ENCODE measurements at regions not wholly inside any gene's neighbourhood (a gene's known extent, or its start where the extent isn't known, plus 50 kb on each side); places are given as distances from the start of the nearest gene placed in this dataset.
"Not testable (repeated sequence)": the region's sequence is repeated elsewhere in the genome, so short reads cannot be mapped to it uniquely, and the experiment has no call there.

DNA sequence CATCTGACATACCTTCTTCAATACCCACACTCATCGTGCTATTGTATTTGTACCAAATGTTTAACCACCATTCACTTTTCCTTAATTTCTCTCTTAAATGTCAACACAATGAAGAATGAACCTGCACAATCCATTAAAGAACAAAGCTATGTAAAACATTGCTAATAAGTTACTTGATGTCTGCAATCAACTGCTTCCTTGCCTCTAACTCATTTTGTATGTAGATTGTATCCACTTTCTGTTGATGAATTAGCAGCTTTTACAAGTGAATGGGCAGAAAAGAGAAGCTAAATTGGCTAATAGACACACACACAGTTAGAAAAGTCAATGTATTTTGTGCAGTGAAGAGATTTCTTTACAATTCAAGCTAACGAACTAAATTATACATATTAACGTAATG lies 212.5 kb upstream of the NDST3 start:
- DNase-seq, result no peak

DNA sequence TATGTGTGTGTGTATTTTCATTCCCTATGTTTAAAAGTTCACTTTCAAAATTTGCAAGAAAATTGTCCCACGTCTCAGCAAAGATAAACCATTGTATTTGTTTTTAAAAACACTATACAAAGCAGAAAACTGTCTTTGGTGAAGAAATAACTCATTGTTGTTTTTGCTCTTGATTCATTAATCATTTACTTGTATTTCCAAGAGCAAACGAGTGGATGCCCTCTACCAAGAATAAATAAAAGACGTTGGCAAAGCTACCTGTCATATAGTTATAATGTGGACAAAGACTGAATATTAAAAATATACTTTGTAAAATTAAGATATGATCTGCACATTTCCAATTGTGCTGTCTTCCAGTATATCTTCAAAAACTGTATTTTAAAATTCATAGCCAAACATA lies 210.9 kb upstream of the NDST3 start:
- DNase-seq, result no peak

DNA sequence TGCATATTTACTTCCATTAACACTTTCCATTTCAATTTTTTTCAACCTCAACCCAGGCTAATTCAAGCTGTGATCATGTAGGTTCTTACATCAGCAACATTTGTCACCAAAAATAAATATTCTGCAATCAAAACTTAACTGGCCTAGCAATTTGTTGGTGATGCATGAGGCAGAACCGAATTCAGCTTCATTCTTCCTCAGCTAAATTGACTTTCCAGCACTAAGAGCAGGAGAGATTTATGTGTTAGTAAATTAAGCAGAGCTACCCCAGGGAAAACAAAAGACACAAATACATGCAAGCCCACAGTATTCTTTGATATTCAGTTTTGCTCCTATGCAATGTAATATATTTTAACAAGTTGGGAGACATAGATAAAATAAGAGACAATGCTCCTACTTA lies 208.7 kb upstream of the NDST3 start:
- DNase-seq, result no peak

GRCh38 chr4:117831060-117831683 lies 203.1 kb upstream of the NDST3 start:
- peak; percentile 12 for DNase-seq

DNA sequence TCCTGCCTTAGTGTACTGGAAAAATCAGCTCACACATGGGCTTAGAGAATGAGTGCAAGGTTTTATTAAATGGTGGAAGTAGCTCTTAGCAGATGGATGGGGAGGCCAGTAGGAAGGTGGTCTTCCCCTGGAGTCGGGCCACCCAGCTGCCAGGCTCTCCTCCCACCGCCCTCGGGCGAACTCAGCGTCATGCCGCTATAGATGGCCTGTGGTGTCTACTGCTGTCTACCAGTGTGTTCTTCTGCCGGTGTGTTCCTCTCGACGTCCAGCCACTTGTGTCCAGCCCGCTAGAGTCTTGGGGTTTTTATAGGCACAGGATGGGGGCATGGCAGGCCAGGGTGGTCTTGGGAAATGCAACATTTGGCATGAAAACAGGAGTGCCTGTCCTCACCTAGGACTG lies 198.7 kb upstream of the NDST3 start:
- DNase-seq, result no peak

GRCh38 chr4:117844594-117844993 lies 189.7 kb upstream of the NDST3 start:
- no peak for DNase-seq

- no peak for DNase-seq
These were observed 189.0 kb upstream of the NDST3 start for GRCh38 chr4:117845270-117845669.

DNA sequence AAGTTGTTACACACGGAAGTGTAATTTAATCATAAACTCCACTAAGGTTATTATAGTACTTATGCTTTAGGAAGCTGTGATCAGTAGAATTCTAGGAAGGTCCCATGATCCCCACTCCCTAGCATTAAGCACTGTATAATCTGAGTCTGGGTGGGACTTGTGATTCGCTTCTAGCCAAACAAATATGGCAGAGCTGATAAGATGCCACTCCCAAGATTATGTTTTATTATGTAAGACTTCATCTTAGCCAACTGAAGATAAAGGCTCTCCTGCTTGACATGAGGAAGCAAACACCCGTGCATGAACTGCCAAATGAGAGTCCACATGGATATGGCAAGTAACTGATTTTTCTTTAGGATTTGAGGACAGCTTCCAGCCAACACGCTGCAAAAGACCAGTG lies 186.4 kb upstream of the NDST3 start:
- no peak for DNase-seq

- no peak for DNase-seq
These were observed 166.1 kb upstream of the NDST3 start for GRCh38 chr4:117868201-117868600.

GRCh38 chr4:117873779-117874178 lies 160.5 kb upstream of the NDST3 start:
- DNase-seq, result no peak

GRCh38 chr4:117874216-117874615 lies 160.1 kb upstream of the NDST3 start:
- DNase-seq, result no peak

- no peak for DNase-seq
These were observed 144.3 kb upstream of the NDST3 start for GRCh38 chr4:117889978-117890377.

- DNase-seq, result no peak
These were observed 141.1 kb upstream of the NDST3 start for GRCh38 chr4:117893207-117893606.

GRCh38 chr4:117898496-117898895 lies 135.8 kb upstream of the NDST3 start:
- DNase-seq, result peak; percentile 6

DNA sequence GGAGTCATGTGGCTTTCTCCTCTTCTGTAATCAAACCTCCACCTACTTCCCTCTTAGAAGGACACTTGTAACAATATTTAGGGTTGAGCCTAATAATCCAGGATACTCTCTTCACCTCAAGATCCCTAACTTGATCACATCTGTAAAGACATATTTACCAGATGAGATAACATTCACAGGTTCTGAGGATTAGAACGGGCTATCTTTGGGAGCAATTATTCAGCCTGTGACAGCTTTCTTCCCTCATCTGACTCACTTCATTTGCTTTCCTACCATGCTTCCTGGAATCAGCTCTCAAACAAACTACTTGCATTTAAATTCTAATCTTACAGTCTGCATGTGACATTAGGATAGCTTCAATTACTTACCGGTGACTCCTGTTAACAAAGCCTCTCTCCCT lies 133.5 kb upstream of the NDST3 start:
- no peak for DNase-seq

GRCh38 chr4:117907646-117908045 lies 126.6 kb upstream of the NDST3 start:
- DNase-seq, result no peak

DNA sequence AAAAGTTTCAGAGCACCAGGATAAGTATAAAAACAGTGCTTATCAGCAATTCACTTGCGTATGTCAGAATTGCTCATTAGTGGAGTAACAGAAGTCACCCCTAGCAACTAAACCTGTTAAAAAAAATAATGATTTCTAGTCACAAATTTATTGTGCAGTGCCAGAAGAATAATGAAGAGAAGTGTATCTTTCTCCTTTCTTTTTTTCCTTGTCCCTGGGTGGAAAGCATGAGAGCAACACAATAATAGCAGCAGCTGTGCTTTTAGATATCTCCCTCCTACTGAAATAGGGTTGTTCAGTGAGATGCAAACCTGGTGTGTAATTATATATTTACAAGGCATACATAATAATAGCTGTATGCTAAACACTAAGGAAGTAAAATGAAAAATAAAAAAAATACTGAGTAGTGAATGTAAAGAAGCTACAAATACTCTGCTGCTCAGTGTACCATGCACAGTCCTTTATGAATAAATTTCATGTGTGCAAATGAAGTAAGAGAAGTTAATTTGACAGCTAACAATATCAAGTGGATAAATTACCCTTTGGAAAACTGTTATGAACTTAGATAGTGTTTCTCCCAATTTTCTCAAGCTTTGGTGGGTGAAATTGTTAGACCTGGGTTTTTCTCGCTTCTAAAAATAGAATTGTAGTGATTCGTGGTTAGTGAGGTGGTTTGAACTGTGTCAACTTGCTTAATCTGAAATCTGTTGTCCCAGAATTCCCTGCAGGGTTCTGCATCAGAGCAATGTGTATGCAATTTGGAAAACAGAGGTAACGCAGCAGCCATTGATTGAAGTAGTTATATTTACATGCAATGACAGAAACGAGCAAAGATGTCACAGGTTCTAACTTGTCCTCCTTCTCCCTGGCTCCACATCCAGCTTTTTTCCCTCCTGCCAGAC lies 125.7 kb upstream of the NDST3 start:
- no peak for DNase-seq

DNA sequence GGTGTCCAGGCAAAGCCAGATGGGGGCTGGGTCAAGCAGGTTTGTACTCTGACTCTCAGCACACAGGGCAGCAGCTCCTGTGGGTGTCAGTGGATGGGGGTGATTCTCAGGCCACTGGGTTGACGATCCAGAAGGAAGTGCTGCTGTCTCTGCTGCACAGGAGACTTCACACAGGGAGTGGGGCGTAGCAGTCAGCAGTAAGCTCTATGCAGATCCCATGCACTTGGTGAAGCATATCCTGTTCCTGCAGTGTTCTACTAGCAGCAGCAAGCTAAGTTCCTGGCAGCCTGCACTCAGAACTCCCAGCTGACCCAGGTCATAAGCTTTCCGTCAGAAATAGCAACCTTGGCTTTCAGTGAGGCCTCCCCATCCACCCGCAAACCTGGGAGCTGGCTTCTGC lies 117.6 kb upstream of the NDST3 start:
- DNase-seq, result no peak

GRCh38 chr4:117922311-117922710 lies 112.0 kb upstream of the NDST3 start:
- not testable (repeated sequence) for DNase-seq

DNA sequence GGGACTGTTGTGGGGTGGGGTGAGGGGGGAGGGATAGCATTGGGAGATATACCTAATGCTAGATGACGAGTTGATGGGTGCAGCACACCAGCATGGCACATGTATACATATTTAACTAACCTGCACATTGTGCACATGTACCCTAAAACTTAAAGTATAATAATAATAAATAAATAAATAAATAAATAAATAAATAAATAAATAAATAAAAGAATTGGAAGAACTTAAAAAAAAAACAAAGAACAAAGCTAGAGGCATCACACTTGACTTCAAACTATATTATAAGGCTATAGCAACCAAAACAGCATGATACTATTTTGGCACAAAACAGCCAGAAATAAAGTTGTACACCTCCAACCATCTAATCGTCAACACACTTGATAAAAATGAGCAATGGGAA lies 106.5 kb upstream of the NDST3 start:
- DNase-seq, result not testable (repeated sequence)

DNA sequence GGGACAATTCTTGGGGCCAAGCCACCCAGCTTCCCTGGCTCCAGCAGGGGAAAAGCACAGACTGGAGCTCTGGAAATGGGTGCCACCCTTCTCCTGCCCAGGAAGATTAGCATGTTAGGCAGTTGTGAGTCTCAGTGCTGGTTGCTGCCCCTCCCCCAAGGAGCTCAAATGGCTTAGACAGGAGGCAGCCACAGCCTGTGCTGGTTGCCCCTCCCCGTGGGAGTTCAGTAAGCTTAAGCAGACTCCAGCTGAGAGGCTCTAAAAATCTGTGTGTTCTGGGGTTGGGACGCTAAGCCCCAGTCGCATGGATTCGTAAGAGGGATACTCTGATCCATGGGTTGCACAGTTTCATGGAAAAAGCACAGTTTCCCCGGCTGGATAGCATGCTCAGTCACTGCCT lies 92.7 kb upstream of the NDST3 start:
- DNase-seq, result no peak

GRCh38 chr4:117949621-117950020 lies 84.7 kb upstream of the NDST3 start:
- DNase-seq, result no peak

GRCh38 chr4:117957571-117957970 lies 76.7 kb upstream of the NDST3 start:
- DNase-seq, result no peak

DNA sequence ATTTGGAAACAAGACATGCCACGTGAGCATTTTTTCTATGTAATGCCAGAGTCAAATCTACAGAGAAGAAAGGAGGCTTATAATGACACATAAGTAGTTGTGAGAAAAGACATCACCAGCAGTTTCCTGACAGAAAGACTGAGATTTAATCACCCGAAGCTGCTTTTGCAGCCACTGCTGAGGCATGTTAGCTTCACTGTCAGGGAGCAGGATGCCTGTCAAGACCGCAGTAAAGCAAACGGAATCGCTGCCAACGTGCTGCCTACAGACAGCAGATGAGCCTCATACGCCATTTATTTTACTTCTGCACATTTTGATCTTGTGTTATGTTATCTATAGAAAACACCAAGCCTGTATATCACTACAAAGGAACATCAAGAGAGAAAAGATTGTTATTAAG lies 68.7 kb upstream of the NDST3 start:
- DNase-seq, result no peak

- no peak for DNase-seq
These were observed 65.7 kb upstream of the NDST3 start for GRCh38 chr4:117968606-117969005.
